LNCaP clone FGC (cell line): ENCODE measurements at regions not wholly inside any gene's neighbourhood (a gene's known extent, or its start where the extent isn't known, plus 50 kb on each side); places are given as distances from the start of the nearest gene placed in this dataset.

ENCODE experiments used
- DNase-seq: peaks from one replicate; pipeline ENCODE4 v3.0.0-alpha.2; 2011; ENCODE audit warnings: low read depth
- H3K4me3 ChIP-seq: 2 replicates; pipeline ENCODE4 v1.5.1; 2011; ENCODE audit warnings: mild to moderate bottlenecking, low read depth, low read length, control low read depth
- TF ChIP-seq, protein P1 (sequence below): IDR thresholded peaks from 2 replicates; pipeline ENCODE4 v1.5.1; 2012; ENCODE audit warnings: mild to moderate bottlenecking; ENCODE audit not compliant: control insufficient read depth, insufficient read depth; ENCODE audit errors: extremely low read depth

DNA sequence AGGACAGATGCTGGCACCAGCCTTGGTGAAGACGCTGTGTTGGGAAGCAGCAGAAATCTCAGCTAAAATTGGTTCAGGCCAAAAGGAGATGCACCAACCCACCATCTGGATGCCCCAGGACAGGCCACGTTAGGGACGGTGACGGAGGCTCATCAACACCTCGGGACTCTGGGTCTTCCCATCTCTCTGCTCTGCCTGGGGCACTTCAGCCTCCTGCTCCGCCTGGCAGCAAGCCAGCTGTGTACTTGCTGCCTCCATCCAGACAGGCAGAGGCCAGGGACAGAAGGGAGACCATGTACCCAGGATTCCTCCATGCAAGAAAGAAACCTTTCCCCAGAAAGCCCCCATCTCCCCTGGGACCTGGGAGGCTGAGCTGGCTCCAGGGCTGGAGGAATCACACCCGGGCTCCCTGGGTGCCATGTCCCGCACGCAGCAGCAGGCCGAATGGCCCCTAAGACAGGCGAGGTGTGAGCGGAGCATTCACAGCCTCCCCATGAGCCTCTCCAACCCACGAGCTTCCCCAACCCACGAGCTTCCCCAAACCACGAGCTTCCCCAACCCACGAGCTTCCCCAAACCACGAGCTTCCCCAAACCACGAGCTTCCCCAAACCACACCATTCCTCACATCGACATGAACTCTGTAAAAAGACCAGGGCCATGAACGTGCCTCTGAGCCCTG, 274.5 kb downstream of the C16orf95 start:
- TF ChIP-seq, protein P1, sequence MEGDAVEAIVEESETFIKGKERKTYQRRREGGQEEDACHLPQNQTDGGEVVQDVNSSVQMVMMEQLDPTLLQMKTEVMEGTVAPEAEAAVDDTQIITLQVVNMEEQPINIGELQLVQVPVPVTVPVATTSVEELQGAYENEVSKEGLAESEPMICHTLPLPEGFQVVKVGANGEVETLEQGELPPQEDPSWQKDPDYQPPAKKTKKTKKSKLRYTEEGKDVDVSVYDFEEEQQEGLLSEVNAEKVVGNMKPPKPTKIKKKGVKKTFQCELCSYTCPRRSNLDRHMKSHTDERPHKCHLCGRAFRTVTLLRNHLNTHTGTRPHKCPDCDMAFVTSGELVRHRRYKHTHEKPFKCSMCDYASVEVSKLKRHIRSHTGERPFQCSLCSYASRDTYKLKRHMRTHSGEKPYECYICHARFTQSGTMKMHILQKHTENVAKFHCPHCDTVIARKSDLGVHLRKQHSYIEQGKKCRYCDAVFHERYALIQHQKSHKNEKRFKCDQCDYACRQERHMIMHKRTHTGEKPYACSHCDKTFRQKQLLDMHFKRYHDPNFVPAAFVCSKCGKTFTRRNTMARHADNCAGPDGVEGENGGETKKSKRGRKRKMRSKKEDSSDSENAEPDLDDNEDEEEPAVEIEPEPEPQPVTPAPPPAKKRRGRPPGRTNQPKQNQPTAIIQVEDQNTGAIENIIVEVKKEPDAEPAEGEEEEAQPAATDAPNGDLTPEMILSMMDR = no peak
- DNase-seq = no peak

DNA sequence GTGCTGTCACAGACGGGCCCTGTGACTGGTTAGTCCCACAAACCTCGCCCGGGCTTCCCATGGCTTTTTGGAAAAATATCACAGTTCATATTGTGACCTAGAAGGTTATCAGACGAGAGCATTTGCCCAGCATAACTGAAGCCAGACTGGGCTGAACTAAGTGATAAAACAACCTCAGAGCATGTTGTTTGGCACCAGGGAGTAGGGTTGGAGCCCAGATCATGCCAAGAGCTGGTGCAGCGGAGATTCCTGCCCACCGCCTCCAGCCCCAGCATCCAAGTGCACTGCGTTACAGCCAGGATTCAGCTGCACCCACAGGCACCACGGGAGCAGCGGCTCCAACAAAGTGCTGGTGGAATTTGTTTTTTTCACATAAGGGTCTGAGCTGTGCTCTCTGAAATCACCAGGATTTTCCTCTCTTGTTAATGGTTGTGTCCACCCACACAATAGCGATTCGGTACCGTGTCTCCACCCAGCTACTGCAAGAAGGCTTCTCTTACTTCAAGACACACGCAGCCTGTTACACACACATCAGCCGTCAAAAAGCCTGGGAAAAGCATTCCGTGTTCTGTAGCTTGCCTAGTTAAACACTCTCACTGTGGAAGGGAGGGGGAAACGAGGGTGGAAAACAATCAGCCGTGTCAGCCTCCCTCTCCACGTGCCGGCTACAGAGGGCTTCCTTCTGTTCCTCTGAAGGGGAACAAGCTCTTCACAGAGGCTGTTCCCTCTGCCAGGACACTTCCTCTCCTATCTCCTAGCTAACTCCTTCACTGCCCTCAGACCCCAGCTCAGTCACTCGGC, 273.8 kb downstream of the C16orf95 start:
- no peak overlapping the region for H3K4me3 ChIP-seq
- TF ChIP-seq, protein P1 = no peak
- DNase-seq = no peak

More for the DNA sequence above, 274.5 kb downstream of the C16orf95 start:
- no peak overlapping the region for H3K4me3 ChIP-seq

DNA sequence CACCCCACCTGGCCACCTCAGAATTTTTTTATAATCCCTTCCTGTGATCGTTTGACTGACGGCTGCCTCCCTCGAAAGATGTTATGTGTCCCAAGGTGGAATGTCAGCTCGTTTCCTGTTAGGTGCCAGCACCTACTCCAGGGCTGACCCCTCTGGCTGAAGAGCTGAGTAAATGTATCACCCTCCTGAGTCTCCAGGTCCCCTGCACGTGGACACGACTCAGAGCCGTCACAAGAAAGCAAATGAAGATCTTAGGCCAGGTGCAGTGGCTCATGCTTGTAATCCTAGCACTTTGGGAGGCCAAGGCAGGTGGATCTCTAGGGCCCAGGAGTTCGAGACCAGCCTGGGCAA, 273.2 kb downstream of the C16orf95 start:
- TF ChIP-seq, protein P1 = no peak
- DNase-seq = no peak

DNA sequence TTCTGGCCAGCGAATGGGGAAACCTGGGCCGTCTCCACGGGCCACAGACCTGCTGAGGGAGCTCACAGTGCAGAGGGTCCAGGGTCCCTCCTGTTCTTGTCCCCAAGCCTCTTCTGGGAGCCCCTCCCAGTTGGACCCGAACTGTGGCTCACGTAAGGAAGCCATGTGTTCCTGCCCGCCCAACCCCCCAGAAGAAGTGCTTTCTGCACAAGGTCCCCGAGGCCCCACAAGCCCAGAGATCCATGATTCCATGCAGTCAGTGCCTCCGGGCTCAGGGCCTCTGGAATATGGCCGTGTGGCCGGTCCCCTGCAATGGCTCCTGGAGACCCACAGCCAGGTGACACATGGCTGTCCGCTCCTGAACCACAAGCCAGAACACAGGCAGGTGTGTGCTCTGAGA, 272.4 kb downstream of the C16orf95 start:
- H3K4me3 ChIP-seq = no peak overlapping the region
- TF ChIP-seq, protein P1 = no peak
- no peak for DNase-seq

More for the DNA sequence above, 273.2 kb downstream of the C16orf95 start:
- no peak overlapping the region for H3K4me3 ChIP-seq

DNA sequence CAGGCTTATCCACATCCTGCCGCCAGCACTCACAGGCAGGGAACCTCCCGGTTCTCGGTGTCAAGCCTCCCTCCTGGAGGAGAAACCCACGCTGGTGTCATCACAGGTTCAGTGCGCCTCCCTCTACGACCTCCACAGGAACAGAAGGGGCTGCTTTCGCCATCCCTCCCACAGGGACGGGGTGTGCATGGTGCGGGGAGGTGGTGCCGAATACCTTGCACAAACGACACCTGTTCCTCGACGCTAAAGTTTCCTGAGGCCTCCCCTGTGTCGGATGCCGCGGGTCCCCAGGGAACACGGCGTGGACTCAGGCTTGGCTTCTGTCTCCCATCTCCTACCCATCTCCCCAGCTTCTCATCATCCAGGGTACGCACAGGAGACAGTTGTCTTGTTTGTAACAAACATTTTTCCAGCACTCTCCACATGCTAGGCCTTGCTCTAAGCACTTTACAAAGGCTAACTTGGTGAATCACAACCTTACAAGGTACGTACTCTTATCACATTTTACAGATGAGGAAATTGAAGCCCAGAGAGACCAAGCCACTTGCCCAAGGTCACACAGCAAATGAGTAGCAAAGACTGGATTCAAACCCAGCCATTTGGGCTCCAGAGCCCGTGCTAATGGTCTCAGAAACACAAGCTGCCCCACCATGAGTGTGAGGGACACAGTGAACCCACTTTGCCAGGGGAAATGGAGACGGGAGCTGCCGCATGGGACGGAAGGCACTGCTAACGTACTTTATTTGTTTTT, 271.6 kb downstream of the C16orf95 start:
- no peak for DNase-seq
- TF ChIP-seq, protein P1 = no peak
- H3K4me3 ChIP-seq = no peak overlapping the region

DNA sequence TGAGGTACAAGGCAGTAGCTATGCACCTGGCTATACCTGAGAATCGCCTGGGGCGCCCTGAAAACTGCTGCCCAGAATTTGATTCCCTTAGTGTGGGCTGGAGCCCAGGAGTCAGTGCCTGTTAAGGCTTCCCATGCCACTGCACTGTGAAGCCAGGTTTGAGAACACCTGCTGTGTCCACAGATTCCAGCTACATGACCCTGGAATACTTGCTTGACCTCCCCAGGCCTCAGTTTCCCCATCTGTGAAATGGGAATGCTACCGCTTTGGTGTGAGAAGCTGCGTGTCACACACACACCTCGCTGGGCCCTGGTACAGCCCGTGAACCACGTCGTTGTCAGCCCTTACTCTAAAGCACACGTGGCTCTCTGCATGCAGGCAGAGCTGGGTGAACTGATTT, 271.0 kb downstream of the C16orf95 start:
- TF ChIP-seq, protein P1 = no peak
- DNase-seq = no peak
- H3K4me3 ChIP-seq = no peak overlapping the region
